Activated T-cell treated with anti-CD3 and anti-CD28 coated beads for 1 hour (primary cell): ENCODE measurements at regions not wholly inside any gene's neighbourhood (a gene's known extent, or its start where the extent isn't known, plus 50 kb on each side); places are given as distances from the start of the nearest gene placed in this dataset.
"Not testable (repeated sequence)": the region's sequence is repeated elsewhere in the genome, so short reads cannot be mapped to it uniquely, and the experiment has no call there.

ENCODE experiments used
- DNase-seq: peaks from one replicate; pipeline ENCODE4 v3.0.0-alpha.2; 2020; ENCODE audit warnings: low read depth

DNA sequence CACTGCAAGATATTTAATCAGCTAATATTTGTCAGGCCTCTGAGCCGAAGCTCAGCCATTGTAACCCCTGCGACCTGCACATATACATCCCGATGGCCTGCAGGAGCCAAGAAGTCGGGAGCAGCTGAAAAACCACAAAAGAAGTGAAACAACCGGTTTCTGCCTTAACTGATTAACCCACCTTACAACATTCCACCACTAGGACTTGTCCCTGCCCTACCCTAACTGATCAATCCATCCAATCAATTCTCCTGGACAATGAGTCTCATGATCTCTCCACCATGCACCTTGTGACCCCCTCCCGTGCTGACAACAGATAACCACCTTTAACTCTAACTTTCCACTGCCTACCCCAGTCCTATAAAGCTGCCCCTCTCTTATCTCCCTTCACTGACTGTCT is 945.4 kb upstream of the GYPC start:
- DNase-seq, result no peak

- no peak for DNase-seq
These were observed 944.9 kb upstream of the GYPC start for GRCh38 chr2:125711075-125711474.

- no peak for DNase-seq
These were observed 942.4 kb upstream of the GYPC start for GRCh38 chr2:125713533-125713932.

DNA sequence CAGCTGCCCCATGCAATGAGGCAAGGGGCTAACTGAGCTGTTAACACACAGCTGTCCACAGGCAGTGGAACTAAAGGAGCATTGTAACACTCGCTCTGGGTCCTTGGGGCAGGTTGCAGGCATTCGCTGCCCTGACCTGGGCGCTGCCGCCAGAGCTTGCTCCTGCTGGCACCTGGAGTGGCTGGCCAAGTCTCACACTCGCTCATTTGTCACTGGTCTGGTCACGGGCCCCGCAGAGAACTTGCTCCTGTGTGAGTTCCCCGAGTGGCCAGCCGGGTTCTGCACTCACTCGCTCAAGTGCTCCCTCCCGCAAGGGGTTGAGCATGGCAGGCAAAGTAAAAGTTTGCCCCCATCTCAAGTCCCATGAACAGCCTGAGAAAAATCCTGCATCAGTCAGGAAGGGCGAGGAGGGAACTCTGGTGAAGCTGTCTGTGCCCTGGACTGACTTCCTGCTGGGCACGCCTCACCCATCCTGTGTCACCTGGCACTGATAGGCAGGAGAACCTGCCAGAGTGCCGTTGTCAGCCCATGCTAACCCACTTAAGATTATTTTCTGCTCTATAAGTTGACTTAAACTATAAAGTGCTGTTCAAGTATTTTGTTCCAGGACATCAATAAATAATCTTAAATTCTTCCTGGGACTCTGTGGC is 934.8 kb upstream of the GYPC start:
- DNase-seq, result no peak

GRCh38 chr2:125730921-125731320 is 925.0 kb upstream of the GYPC start:
- no peak for DNase-seq

GRCh38 chr2:125736306-125736705 is 919.7 kb upstream of the GYPC start:
- DNase-seq, result no peak

DNA sequence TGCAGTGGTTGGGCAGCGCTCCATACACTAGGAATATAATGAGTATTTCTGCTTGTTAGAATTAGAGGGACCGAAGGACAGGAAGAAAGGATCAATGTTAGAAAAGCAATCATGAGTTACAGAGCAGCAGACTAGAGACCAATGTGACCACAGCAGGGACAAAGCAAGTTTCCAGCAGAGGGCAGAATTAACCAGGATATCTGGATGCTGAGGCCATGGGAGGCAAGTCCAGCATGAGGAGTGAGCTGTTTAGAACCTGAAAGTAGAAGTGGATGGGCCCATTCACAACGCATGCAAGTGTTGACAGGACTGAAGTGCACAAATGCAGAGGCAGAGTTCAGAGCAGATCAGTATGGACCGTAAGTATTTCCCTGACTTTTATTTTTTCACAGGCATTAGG is 910.4 kb upstream of the GYPC start:
- DNase-seq, result no peak

- no peak for DNase-seq
These were observed 909.4 kb upstream of the GYPC start for GRCh38 chr2:125746321-125747164.

GRCh38 chr2:125747165-125747425 is 908.9 kb upstream of the GYPC start:
- no peak for DNase-seq

DNA sequence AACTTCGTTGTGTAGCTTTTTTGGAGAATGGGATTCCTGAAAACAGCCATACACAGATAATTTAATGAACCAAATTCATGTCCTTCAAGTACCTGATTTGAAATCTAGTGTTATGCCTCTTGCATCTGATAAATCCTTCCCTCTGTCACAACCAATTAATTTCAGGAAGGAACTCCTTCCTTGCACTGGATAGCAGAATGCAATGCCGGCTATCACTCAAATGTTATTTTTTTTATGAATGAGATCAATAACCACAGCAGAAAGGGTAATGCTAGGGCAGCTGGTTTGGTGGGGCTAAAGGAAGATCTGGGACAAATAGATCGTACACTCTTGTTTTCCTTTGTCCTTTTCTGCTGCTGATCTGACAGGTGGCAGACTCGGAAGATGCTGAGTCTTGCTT is 899.5 kb upstream of the GYPC start:
- DNase-seq, result no peak

GRCh38 chr2:125796784-125797183 is 859.2 kb upstream of the GYPC start:
- DNase-seq, result no peak

- DNase-seq, result no peak
These were observed 858.8 kb upstream of the GYPC start for GRCh38 chr2:125797192-125797591.

GRCh38 chr2:125822746-125823145 is 833.2 kb upstream of the GYPC start:
- DNase-seq, result no peak

GRCh38 chr2:125825781-125826180 is 830.2 kb upstream of the GYPC start:
- not testable (repeated sequence) for DNase-seq

- DNase-seq, result no peak
These were observed 818.8 kb upstream of the GYPC start for GRCh38 chr2:125837128-125837527.

DNA sequence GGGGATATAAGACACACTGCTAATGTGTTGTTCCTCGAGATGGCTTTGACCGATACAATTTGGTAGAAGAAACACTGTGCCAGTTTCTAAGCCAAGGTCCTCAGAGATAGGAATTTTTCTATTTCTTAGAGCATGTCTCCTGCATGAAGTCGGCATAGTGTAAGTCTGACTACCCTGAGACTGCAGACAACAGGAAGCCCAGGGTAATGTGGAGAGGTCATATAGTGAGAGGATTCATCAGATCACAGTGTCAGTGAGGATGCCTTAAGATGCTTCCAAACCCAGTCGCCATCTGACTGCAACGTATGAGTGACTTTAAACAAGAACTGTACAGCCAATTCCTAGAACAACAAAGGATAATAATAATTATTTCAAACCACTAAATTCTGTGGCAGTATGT is 818.3 kb upstream of the GYPC start:
- DNase-seq, result no peak

DNA sequence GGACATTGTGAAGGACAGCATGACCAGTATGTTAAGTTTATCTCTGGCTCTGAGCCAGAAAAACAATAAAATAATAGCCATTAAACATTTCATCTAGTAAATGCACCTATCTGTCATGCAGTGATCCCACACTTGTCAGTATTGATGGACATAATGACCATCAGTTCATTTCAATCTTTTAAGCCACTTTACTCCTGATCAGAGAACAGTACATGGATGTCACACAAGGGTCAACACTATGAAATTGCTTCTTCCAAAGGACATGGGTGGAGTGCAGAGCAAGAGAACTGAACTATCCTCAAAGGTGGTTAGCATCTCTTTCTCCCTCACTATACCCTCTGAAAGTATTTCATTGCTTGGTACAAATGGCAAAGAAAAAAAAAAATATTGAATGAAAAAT is 816.0 kb upstream of the GYPC start:
- DNase-seq, result no peak

- no peak for DNase-seq
These were observed 813.9 kb upstream of the GYPC start for GRCh38 chr2:125842041-125842440.

GRCh38 chr2:125850541-125850940 is 805.4 kb upstream of the GYPC start:
- no peak for DNase-seq

- no peak for DNase-seq
These were observed 803.6 kb upstream of the GYPC start for GRCh38 chr2:125852364-125852763.

- no peak for DNase-seq
These were observed 802.3 kb upstream of the GYPC start for GRCh38 chr2:125853626-125854025.

GRCh38 chr2:125855204-125855603 is 800.8 kb upstream of the GYPC start:
- DNase-seq, result no peak

- no peak for DNase-seq
These were observed 797.8 kb upstream of the GYPC start for GRCh38 chr2:125857971-125858794.
